K562 (cell line): ENCODE measurements at regions not wholly inside any gene's neighbourhood (a gene's known extent, or its start where the extent isn't known, plus 50 kb on each side); places are given as distances from the start of the nearest gene placed in this dataset.

ENCODE experiments used
- EP300 ChIP-seq: IDR thresholded peaks from 2 replicates; pipeline ENCODE4 v1.6.1; 2012; ENCODE audit warnings: low read length, improper control_type of control experiment
- EZH2 ChIP-seq: IDR thresholded peaks from 2 replicates; pipeline ENCODE4 v1.6.1; 2012; ENCODE audit warnings: low read depth, mild to moderate bottlenecking, inconsistent platforms, low read length, borderline replicate concordance
- PHF21A ChIP-seq: fragments of 450-650 bp; IDR thresholded peaks from 2 replicates; pipeline ENCODE4 v1.6.1; 2017; ENCODE audit warnings: low read depth, borderline replicate concordance
- ZBTB17 ChIP-seq: fragments of 450-650 bp; formaldehyde crosslinking; IDR thresholded peaks from 2 replicates; pipeline ENCODE4 v1.4.0; 2020; ENCODE audit warnings: mild to moderate bottlenecking
- TF ChIP-seq, protein P1 (sequence below), 3 experiments: IDR thresholded peaks in 2 of 3; conservative IDR thresholded peaks in 1 of 3; 2 replicates each; pipeline ENCODE4 v1.5.1; 2011 to 2012; ENCODE audit warnings: low read length in 3 of 3, mild to moderate bottlenecking in 3 of 3, control low read depth in 2 of 3, improper control_type of control experiment in 1 of 3, inconsistent platforms in 1 of 3, low read depth in 1 of 3, mixed read lengths in 1 of 3, moderate library complexity in 1 of 3; ENCODE audit not compliant: insufficient read depth in 2 of 3

DNA sequence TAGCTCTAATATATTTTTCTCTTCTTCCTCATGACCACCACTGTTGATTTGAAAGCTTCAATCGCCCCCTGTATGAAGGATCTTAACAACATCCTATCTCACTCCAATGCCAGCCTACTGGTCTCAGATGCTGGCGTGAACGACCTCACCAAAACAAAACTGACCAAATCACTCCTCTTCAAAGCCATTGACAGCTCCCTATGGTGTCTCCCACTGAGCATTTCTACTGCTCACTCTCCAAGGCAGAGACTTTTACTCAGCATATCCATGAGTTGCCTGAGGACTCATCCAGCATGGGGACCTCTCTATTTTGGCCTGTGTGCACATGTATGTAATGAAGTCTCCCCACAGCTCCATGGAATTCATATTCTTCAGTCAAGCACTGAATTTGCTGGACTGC lies 520.4 kb downstream of the TFAP2B start:
- TF ChIP-seq ZBTB17 (CRISPR knock-in tag) = no peak
- TF ChIP-seq, protein P1, sequence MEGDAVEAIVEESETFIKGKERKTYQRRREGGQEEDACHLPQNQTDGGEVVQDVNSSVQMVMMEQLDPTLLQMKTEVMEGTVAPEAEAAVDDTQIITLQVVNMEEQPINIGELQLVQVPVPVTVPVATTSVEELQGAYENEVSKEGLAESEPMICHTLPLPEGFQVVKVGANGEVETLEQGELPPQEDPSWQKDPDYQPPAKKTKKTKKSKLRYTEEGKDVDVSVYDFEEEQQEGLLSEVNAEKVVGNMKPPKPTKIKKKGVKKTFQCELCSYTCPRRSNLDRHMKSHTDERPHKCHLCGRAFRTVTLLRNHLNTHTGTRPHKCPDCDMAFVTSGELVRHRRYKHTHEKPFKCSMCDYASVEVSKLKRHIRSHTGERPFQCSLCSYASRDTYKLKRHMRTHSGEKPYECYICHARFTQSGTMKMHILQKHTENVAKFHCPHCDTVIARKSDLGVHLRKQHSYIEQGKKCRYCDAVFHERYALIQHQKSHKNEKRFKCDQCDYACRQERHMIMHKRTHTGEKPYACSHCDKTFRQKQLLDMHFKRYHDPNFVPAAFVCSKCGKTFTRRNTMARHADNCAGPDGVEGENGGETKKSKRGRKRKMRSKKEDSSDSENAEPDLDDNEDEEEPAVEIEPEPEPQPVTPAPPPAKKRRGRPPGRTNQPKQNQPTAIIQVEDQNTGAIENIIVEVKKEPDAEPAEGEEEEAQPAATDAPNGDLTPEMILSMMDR (IDR thresholded peaks at IDR 0.05 in 2 of 3, conservative IDR thresholded peaks at IDR 0.05 in 1 of 3; ENCODE audit: insufficient read depth in 2 of 3, low read depth in 1 of 3, low read length in 3 of 3) = no peak
- no peak for TF ChIP-seq EZH2
- TF ChIP-seq EP300 = no peak
- no peak for TF ChIP-seq PHF21A
